ENCODE measurements at regions not wholly inside any gene's neighbourhood (a gene's known extent, or its start where the extent isn't known, plus 50 kb on each side); places are given as distances from the start of the nearest gene placed in this dataset.

- TF ChIP-seq BACH2 (CRISPR knock-in tag; IDR thresholded peaks at IDR 0.05; ENCODE audit: borderline replicate concordance) (no peak), CREB5 (CRISPR knock-in tag; IDR thresholded peaks at IDR 0.05; ENCODE audit: low read depth) (no peak), GLIS3 (CRISPR knock-in tag; IDR thresholded peaks at IDR 0.05) (no peak), RARB (CRISPR knock-in tag; IDR thresholded peaks at IDR 0.05) (no peak), ZFP3 (CRISPR knock-in tag; IDR thresholded peaks at IDR 0.05) (no peak), SNAI2 (CRISPR knock-in tag; IDR thresholded peaks at IDR 0.05) (no peak), TSHZ2 (CRISPR knock-in tag; IDR thresholded peaks at IDR 0.05) (no peak), OSR1 (CRISPR knock-in tag; IDR thresholded peaks at IDR 0.05) (no peak), ISL1 (CRISPR knock-in tag; IDR thresholded peaks at IDR 0.05) (no peak), POU6F1 (CRISPR knock-in tag; IDR thresholded peaks at IDR 0.05; ENCODE audit: borderline replicate concordance, low read depth) (no peak), PPARA (CRISPR knock-in tag; IDR thresholded peaks at IDR 0.05; ENCODE audit: borderline replicate concordance) (no peak), ZNF70 (CRISPR knock-in tag; IDR thresholded peaks at IDR 0.05) (no peak), TCF4 (CRISPR knock-in tag; IDR thresholded peaks at IDR 0.05; ENCODE audit: borderline replicate concordance) (no peak), TOX (CRISPR knock-in tag; IDR thresholded peaks at IDR 0.05; ENCODE audit: borderline replicate concordance) (no peak)
Observed at GRCh38 chr4:74692972-74693371, 101.4 kb downstream of the BTC start.

Measured in SK-N-SH treated with all-trans-retinoic acid at 6 μM for 48 hours (cell line).